Nephron (organoid): ENCODE measurements at regions not wholly inside any gene's neighbourhood (a gene's known extent, or its start where the extent isn't known, plus 50 kb on each side); places are given as distances from the start of the nearest gene placed in this dataset.

Source experiments
- H3K27ac Mint-ChIP-seq, 3 experiments: 2 replicates each; pipeline ENCODE4 v1.8.0; 2020; ENCODE audit warnings: mixed read lengths in 3 of 3, mild to moderate bottlenecking in 2 of 3, moderate library complexity in 1 of 3
- H3K27me3 Mint-ChIP-seq: 2 replicates; pipeline ENCODE4 v1.8.0; 2021; ENCODE audit warnings: low read depth, mild to moderate bottlenecking, moderate library complexity, mixed read lengths
- H3K36me3 Mint-ChIP-seq: 2 replicates; pipeline ENCODE4 v1.8.0; 2020; ENCODE audit warnings: low read depth, mixed read lengths
- H3K4me1 Mint-ChIP-seq: 2 replicates; pipeline ENCODE4 v1.8.0; 2020; ENCODE audit warnings: mixed read lengths
- H3K4me3 Mint-ChIP-seq, 3 experiments: 2 replicates each; pipeline ENCODE4 v1.8.0; 2020; ENCODE audit warnings: mild to moderate bottlenecking in 3 of 3, mixed read lengths in 3 of 3, moderate library complexity in 2 of 3
- H3K9me3 Mint-ChIP-seq: 2 replicates; pipeline ENCODE4 v1.8.0; 2020; ENCODE audit warnings: mixed read lengths
- TF ChIP-seq, protein P1 (sequence below), 3 experiments: fragments of 200-600 bp; sonication (generic); IDR thresholded peaks; one replicate each; pipeline ENCODE4 v1.5.0; 2021; ENCODE audit warnings: antibody characterized with exemption in 3 of 3; ENCODE audit not compliant: unreplicated experiment in 3 of 3

- H3K9me3 Mint-ChIP-seq, result peaks cover 16% of the 10 kb centered on the region
- TF ChIP-seq, protein P1, sequence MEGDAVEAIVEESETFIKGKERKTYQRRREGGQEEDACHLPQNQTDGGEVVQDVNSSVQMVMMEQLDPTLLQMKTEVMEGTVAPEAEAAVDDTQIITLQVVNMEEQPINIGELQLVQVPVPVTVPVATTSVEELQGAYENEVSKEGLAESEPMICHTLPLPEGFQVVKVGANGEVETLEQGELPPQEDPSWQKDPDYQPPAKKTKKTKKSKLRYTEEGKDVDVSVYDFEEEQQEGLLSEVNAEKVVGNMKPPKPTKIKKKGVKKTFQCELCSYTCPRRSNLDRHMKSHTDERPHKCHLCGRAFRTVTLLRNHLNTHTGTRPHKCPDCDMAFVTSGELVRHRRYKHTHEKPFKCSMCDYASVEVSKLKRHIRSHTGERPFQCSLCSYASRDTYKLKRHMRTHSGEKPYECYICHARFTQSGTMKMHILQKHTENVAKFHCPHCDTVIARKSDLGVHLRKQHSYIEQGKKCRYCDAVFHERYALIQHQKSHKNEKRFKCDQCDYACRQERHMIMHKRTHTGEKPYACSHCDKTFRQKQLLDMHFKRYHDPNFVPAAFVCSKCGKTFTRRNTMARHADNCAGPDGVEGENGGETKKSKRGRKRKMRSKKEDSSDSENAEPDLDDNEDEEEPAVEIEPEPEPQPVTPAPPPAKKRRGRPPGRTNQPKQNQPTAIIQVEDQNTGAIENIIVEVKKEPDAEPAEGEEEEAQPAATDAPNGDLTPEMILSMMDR (IDR thresholded peaks at IDR 0.05; ENCODE audit: unreplicated experiment in 3 of 3), result no peak
- peaks cover 57% of the 10 kb centered on the region for H3K27me3 Mint-ChIP-seq
- H3K4me3 Mint-ChIP-seq, result no peak overlapping the region
- peaks cover 10% of the 10 kb centered on the region for H3K36me3 Mint-ChIP-seq
- peak overlapping the region in 2 of 3 experiments; percentile 0 to 79 for H3K27ac Mint-ChIP-seq
- peaks cover 71% of the 10 kb centered on the region for H3K4me1 Mint-ChIP-seq
Observed at GRCh38 chr16:86664522-86665318, 86.4 kb downstream of the FOXL1 start.

DNA sequence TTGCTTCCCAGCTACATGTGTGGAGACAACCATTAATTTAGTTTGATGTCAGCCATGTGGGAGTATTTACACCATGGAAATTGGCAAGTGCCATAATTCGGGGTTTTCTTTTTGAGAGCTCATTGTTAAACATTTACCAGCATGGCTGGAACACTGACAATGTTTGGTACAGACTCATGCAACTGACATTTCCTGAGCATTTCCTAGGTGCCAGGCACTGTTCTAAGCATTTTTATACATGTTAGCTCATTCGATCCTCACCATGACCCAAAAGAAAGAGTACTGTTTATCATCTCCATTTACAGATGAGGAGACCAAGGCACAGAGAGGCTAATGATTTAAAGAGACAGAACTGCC is 86.9 kb downstream of the FOXL1 start:
- Mint-ChIP-seq H3K27me3 (peaks cover 59% of the 10 kb centered on the region), H3K4me3 (no peak overlapping the region), H3K4me1 (peaks cover 76% of the 10 kb centered on the region), H3K36me3 (peaks cover 10% of the 10 kb centered on the region), H3K9me3 (peaks cover 10% of the 10 kb centered on the region), H3K27ac (no peak overlapping the region)
- TF ChIP-seq, protein P1 (IDR thresholded peaks at IDR 0.05; ENCODE audit: unreplicated experiment in 3 of 3), result no peak

DNA sequence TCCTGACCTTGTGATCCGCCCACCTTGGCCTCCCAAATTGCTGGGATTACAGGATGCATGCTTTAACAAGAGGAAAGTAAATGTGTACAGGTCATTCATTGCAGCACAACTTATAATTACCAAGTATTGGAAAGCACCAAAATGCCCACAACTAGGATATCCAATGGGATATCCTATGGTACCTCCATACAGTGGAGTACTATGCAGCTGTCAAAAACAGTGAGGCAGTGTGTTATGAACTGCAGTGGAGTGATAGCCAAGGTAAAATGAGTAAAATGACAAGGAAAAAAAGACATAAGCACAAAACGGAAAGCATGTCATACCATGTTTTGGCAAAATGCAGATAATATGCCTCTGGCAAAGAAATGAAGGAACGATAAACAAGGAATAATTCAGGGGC is 87.6 kb downstream of the FOXL1 start:
- Mint-ChIP-seq H3K4me3 (no peak overlapping the region), H3K27ac (no peak overlapping the region), H3K27me3 (peaks cover 54% of the 10 kb centered on the region), H3K9me3 (peaks cover 9% of the 10 kb centered on the region), H3K36me3 (peaks cover 10% of the 10 kb centered on the region), H3K4me1 (peaks cover 82% of the 10 kb centered on the region)
- TF ChIP-seq, protein P1 (IDR thresholded peaks at IDR 0.05; ENCODE audit: unreplicated experiment in 3 of 3), result no peak

- peaks cover 7% of the 10 kb centered on the region for H3K9me3 Mint-ChIP-seq
Observed at GRCh38 chr16:86667035-86667434, 88.7 kb downstream of the FOXL1 start.

GRCh38 chr16:86668136-86668910 is 90.0 kb downstream of the FOXL1 start:
- H3K9me3 Mint-ChIP-seq, result peaks cover 7% of the 10 kb centered on the region
- H3K4me1 Mint-ChIP-seq, result peaks cover 74% of the 10 kb centered on the region
- H3K36me3 Mint-ChIP-seq, result peaks cover 4% of the 10 kb centered on the region
- H3K27ac Mint-ChIP-seq, result peak overlapping the region; percentile 37 to 61 (median 61)
- peaks cover 63% of the 10 kb centered on the region for H3K27me3 Mint-ChIP-seq
- peak overlapping the region in 2 of 3 experiments; percentile 7 to 15 for H3K4me3 Mint-ChIP-seq
- TF ChIP-seq, protein P1 (IDR thresholded peaks at IDR 0.05; ENCODE audit: unreplicated experiment in 3 of 3), result no peak

More at GRCh38 chr16:86667035-86667434, 88.7 kb downstream of the FOXL1 start:
- Mint-ChIP-seq H3K4me3 (no peak overlapping the region), H3K27ac (peak overlapping the region in 2 of 3 experiments; percentile 19 to 26), H3K4me1 (peaks cover 84% of the 10 kb centered on the region), H3K27me3 (peaks cover 56% of the 10 kb centered on the region), H3K36me3 (peaks cover 4% of the 10 kb centered on the region)
- TF ChIP-seq, protein P1 (IDR thresholded peaks at IDR 0.05; ENCODE audit: unreplicated experiment in 3 of 3), result no peak
